Left ventricle myocardium inferior (tissue), 1 donor: ENCODE measurements at regions not wholly inside any gene's neighbourhood (a gene's known extent, or its start where the extent isn't known, plus 50 kb on each side); places are given as distances from the start of the nearest gene placed in this dataset.

Experiments used
- DNase-seq: peaks from one replicate; pipeline ENCODE4 v3.0.0-alpha.2; 2020
- H3K27ac ChIP-seq: fragments of 200-600 bp; replicated peaks from 2 replicates; pipeline ENCODE4 v1.8.0; 2021
- H3K27me3 ChIP-seq: fragments of 200-600 bp; 2 replicates; pipeline ENCODE4 v1.8.0; 2021; ENCODE audit warnings: low read depth
- H3K36me3 ChIP-seq: fragments of 200-600 bp; 2 replicates; pipeline ENCODE4 v1.8.0; 2021
- H3K4me1 ChIP-seq: fragments of 200-600 bp; 2 replicates; pipeline ENCODE4 v1.8.0; 2021
- H3K4me3 ChIP-seq: fragments of 200-600 bp; 2 replicates; pipeline ENCODE4 v1.8.0; 2021; ENCODE audit warnings: mild to moderate bottlenecking, moderate library complexity
- H3K9me3 ChIP-seq: fragments of 200-600 bp; replicated peaks from 2 replicates; pipeline ENCODE4 v1.8.0; 2021
- CTCF ChIP-seq: fragments of 200-600 bp; IDR thresholded peaks from 2 replicates; pipeline ENCODE4 v1.8.0; 2021; ENCODE audit warnings: antibody characterized with exemption, mild to moderate bottlenecking, borderline replicate concordance
- intact Hi-C: fragments of 100-400 bp; cut with micrococcal nuclease; formaldehyde crosslinking; loops from one replicate; pipeline ENCODE4 v1.11.0; 2022
- donor health status: DM: no; HTN: yes; CAD: no; lungs with severe emphysema.

GRCh38 chr16:5193861-5194260, 96.3 kb upstream of the EEF2KMT start:
- Histone ChIP-seq H3K4me3 (no peak overlapping the region), H3K36me3 (no peaks in the 10 kb centered on the region), H3K27me3 (peaks cover 66% of the 10 kb centered on the region), H3K27ac (no peak overlapping the region), H3K4me1 (no peaks in the 10 kb centered on the region), H3K9me3 (no peaks in the 10 kb centered on the region)
- intact Hi-C loops = no loop called here
- TF ChIP-seq CTCF = no peak
- no peak for DNase-seq

GRCh38 chr16:5188989-5189352, 91.4 kb upstream of the EEF2KMT start:
- Histone ChIP-seq H3K9me3 (no peaks in the 10 kb centered on the region), H3K4me3 (no peak overlapping the region), H3K27ac (no peak overlapping the region), H3K36me3 (no peaks in the 10 kb centered on the region), H3K27me3 (peaks cover 25% of the 10 kb centered on the region), H3K4me1 (no peaks in the 10 kb centered on the region)
- intact Hi-C loops = no loop called here
- DNase-seq = no peak
- TF ChIP-seq CTCF = no peak

- no peak overlapping the region for H3K4me3 ChIP-seq
- H3K27ac ChIP-seq = no peak overlapping the region
- no peaks in the 10 kb centered on the region for H3K4me1 ChIP-seq
- H3K27me3 ChIP-seq = peaks cover 20% of the 10 kb centered on the region
- TF ChIP-seq CTCF = no peak
- intact Hi-C loops = no loop called here
- DNase-seq = no peak
- H3K36me3 ChIP-seq = no peaks in the 10 kb centered on the region
- H3K9me3 ChIP-seq = no peaks in the 10 kb centered on the region
Measured at GRCh38 chr16:5188318-5188988, 90.9 kb upstream of the EEF2KMT start.

GRCh38 chr16:5187402-5187952, 89.9 kb upstream of the EEF2KMT start:
- H3K27me3 ChIP-seq = peaks cover 14% of the 10 kb centered on the region
- intact Hi-C loops = no loop called here
- H3K27ac ChIP-seq = no peak overlapping the region
- H3K9me3 ChIP-seq = no peaks in the 10 kb centered on the region
- no peak for TF ChIP-seq CTCF
- no peaks in the 10 kb centered on the region for H3K36me3 ChIP-seq
- no peak for DNase-seq
- H3K4me1 ChIP-seq = no peaks in the 10 kb centered on the region
- no peak overlapping the region for H3K4me3 ChIP-seq

- peaks cover 14% of the 10 kb centered on the region for H3K27me3 ChIP-seq
- TF ChIP-seq CTCF = no peak
- intact Hi-C loops = no loop called here
- no peaks in the 10 kb centered on the region for H3K36me3 ChIP-seq
- no peaks in the 10 kb centered on the region for H3K9me3 ChIP-seq
- no peaks in the 10 kb centered on the region for H3K4me1 ChIP-seq
- no peak overlapping the region for H3K27ac ChIP-seq
- H3K4me3 ChIP-seq = no peak overlapping the region
- no peak for DNase-seq
Measured at GRCh38 chr16:5186381-5186903, 88.8 kb upstream of the EEF2KMT start.
